NCI-H1105 (cell line): ENCODE measurements at regions not wholly inside any gene's neighbourhood (a gene's known extent, or its start where the extent isn't known, plus 50 kb on each side); places are given as distances from the start of the nearest gene placed in this dataset.
"Not testable (repeated sequence)": the region's sequence is repeated elsewhere in the genome, so short reads cannot be mapped to it uniquely, and the experiment has no call there.

Experiments
- DNase-seq: peaks from one replicate; lab custom pipeline; 2025; lab: John Stamatoyannopoulos, UW

- DNase-seq = no peak
Observed at GRCh38 chr2:236375973-236376476, 111.8 kb upstream of the ASB18 start.

DNA sequence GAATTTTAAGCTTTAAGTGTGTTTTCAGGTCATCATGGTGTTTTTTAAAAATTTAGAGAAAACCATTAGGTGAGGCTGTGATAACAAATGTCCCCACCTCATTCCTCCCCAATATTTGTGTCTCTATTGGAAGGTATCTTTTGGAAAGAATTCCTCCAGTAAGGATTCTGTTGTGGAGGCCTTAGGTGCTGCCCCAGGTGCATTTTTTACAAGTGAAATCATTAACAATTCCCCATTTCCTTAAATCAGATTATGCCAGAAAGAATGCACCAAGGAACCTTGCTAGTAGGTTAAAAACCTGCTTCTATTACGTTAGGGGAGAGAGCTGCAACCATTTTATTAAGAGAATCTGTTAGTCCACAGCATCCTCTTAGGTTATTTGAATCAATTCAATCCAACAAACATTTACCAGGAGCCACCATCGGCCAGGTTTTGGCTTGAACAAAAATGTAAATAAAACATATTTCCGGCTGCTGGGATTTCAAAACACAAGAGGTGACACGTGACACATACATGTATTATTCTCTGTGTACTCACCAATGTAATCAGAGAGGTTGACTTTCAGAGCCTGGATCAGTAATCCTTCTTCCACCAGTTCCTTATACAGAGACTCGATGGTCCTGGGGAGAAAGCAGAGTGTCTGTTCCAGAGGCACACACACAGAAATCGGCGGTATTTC is 112.5 kb upstream of the ASB18 start:
- no peak for DNase-seq

- DNase-seq = no peak
Observed at GRCh38 chr2:236380051-236380612, 115.9 kb upstream of the ASB18 start.

- DNase-seq = peak; percentile 11
Observed at GRCh38 chr2:236381253-236381652, 117.0 kb upstream of the ASB18 start.

DNA sequence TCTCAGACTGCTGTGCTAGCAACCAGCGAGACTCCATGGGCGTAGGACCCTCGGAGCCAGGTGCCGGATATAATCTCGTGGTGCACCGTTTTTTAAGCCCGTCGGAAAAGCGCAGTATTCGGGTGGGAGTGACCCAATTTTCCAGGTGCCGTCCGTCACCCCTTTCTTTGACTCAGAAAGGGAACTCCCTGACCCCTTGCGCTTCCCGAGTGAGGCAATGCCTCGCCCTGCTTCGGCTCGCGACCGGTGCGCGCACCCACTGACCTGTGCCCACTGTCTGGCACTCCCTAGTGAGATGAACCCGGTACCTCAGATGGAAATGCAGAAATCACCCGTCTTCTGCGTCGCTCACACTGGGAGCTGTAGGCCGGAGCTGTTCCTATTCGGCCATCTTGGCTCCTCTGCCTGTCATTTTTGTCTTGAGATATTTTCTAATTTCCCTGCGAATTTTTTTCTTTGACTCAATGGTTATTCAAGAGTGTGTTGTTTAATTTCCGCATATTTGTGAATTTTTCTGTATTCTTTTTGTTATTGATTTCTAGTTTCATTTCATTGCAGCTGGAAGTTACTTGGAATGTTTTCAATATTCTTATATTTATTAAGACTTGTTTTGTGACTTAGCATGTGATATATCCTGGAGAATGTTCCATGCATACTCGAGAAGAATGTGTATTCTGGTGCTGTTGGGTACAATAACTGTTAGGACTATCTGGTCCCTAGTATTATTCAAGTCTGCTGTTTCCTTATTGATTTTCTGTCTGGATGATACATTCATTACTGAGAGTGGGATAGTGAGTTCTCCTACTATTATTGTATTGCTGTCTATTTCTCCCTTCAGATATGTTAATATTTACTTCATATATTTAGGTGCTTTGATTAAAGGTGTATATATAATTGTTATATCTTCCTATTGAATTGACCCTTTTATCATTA is 125.3 kb upstream of the ASB18 start:
- DNase-seq = not testable (repeated sequence)

GRCh38 chr2:236393101-236393500 is 128.9 kb upstream of the ASB18 start:
- DNase-seq = no peak

DNA sequence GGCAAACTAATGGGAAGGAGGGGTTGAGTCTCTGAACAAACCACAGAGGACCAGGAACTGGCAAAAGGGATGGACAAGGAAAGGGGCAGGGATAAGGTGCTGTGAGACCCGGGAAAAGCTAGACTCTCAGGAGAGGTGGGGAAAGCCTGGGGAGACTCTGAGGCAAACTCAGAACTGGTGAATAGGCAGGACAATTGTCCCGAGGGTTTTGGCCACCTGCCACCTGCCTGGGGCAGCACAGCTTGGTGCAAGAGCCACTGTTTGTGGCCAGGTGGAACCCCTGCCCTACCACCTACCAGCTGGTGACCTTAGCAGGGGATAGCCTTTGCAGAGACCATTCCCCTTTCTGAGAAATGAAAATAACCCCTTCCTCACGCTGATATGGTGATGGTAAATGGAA is 129.4 kb upstream of the ASB18 start:
- no peak for DNase-seq

GRCh38 chr2:236394571-236394970 is 130.4 kb upstream of the ASB18 start:
- DNase-seq = no peak

GRCh38 chr2:236395067-236395466 is 130.9 kb upstream of the ASB18 start:
- DNase-seq = no peak

DNA sequence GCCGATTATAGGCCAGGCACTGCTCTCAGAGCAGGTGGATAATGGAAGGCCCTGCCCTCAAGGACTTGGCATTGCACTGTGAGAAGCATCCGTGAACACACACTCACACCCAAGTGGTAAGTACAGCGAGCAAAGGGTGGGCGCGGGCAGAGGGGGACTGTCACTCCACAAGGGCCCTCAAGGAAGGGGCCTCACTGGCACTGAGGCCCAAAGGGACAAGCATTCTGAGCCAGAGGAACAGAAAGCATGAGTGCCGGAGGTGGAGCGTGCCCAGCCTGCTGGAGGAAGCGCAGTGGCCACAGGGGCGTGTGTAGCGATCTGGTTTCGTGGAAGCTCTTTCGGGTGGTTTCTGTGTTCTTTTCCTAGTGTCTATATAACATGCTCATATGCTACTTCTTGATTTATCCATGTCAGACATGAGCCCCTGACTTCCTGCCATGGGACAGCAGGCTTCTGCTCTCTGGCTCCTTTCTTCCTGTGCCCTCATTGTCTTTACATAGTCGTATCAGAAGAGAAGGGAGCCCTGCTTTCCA is 132.7 kb upstream of the ASB18 start:
- no peak for DNase-seq

DNA sequence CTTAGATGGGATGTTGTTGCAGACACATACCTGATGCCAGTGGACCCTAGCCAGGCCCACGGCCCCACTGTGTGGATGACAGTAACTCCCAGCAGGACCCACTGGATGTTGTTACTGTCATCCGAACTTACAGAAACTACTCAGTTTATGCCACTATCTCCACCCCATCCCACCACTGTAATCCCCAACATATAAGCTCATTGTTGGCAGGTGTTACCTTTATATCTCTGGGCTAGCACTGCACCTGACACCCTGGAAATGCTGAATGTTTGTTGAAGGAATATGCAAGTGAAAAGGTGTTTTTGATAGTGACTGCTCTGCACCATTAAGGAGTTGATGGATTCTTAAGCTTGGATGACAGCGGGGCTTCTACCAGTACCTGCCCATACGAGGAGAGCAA is 133.5 kb upstream of the ASB18 start:
- DNase-seq = no peak

DNA sequence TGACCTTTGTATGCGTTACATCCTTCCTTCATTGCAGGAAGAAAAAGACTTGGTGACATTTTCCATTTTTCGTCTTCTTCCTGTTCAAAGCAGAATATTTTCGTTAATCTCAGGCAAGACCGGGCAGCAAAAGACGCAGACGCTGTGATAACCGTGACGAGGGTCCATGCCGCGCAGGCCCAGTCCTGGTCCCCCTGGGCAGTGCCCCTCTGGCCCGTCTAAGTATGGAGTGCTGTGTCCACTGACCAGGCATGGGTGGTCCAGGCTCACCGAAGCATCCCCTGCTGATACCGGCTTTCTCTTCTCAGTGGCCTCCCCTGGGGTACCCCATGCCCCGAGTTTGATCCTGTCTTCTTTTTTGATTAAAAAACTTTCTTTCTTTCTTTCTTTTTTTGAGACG is 135.2 kb upstream of the ASB18 start:
- DNase-seq = no peak

DNA sequence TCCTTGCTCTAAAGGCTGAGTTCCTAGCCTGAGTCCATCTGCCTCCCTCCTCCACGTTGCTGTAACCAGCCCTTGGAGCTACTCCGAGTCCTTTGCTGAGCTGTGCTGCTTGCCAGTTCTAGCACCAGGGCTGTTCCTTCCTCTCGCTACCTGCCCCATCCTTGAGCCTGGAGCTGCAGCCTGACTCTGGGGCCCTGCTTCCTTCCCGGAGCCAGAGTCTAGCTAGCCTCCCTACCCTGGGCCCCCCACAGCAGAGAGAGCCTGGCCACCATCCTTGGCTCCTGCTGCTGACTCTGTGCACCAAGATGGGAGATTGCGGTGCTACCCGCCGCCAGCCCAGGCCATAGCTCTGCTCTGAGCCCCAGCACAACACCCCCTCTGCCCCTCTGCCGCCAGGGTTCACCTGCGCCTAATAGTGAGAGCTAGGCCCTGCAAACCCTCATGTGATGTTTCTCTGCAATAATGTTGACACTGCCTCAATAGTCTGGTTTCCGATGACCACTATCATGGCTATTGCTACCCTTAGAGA is 135.9 kb upstream of the ASB18 start:
- no peak for DNase-seq

GRCh38 chr2:236400594-236401360 is 136.6 kb upstream of the ASB18 start:
- no peak for DNase-seq

DNA sequence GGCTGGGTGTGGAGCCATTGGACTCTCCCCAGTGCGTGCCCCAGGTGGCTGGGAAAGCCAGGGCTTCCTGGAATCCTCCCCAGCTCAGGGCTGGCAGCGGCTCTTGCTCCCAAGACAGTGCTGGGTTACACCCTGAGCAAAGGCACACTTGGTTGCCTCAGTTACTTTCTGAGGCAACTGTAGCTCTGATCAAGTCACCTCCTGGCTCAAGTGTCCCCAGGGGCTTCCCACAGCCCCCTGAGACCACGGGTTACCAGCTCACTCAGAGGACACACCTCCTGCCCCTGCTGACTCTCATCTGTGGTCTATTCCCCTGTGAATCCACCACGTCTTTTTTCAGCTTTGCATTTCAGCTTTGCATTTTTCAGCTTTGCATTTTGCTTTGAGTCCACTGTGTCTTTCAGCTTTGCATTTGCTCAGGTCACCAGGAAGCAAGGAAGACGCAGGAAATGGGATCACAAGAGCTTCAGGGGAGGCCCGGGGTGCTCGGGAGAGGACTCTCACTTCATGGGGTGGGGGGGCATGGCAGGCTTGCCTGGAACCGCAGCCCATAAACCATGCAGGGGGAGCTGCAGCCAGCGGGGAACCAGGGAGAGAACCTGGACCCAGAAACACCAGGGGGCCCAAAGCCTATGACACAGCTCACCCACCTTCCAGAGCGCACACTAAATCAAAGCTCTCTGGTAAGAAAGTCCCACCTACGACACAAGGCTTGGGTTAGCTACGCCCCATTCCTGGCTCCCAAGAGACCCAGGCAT is 138.0 kb upstream of the ASB18 start:
- DNase-seq = no peak

DNA sequence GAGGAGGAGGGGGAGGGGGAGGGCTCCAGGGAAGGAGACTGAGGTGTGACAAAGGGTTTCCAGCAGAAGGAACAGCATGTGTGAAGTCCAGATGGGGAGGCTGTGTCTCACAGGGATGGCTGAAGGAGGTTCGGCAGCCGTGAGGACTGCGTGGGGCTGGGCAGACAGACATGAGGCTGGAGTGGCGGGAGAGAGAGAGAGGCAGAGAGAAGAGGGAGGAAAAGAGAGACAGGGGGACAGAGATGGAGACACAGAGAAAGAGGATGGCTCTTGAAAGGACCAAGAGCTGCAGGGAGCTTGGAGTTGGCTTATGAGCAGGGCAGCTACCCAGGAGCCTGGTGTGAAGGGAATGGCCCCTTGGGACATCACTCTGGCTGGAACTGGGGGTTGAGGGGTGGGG is 138.9 kb upstream of the ASB18 start:
- DNase-seq = no peak

DNA sequence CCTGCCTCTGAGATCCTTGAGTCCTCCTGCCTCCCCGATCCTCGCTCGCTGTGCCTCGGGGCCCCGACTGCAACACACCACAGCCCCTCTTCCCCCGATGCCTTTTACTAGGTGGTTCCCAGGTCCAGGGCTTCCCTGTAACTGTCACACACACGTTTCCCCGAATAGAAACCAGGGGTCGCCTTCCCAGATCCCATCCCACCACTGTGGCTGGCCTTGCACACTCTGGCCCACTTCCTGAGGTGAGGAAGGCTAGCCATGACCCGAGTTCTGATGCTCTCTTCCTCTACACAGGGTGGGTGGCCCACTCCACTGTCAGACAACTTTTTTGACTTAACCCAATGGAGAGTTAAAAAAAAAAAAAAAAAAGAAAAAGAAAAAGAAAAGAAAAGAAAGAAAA is 139.6 kb upstream of the ASB18 start:
- no peak for DNase-seq

GRCh38 chr2:236404346-236404745 is 140.1 kb upstream of the ASB18 start:
- DNase-seq = no peak

DNA sequence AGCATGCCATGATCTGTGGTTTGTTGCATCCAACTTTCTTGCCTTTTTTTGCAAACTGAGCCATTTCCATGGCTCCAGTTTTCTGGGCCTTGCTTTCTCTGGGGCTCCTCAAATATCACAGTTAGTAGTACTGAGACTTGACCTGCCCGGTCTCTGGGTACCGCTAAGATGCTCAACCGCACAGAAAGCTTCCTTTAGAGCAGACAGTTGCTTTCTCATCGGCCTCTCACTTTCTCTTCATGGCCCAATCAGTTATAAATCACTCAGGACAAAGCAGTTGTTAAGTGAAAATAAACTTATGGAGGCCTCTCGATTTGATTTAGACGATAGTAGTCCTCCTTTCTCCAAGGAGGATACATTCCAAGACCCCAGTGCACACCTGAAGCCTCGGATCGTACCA is 141.2 kb upstream of the ASB18 start:
- DNase-seq = no peak

- DNase-seq = no peak
Observed at GRCh38 chr2:236408090-236408489, 143.9 kb upstream of the ASB18 start.

- DNase-seq = no peak
Observed at GRCh38 chr2:236408786-236409185, 144.6 kb upstream of the ASB18 start.
